ENCODE measurements at regions not wholly inside any gene's neighbourhood (a gene's known extent, or its start where the extent isn't known, plus 50 kb on each side); places are given as distances from the start of the nearest gene placed in this dataset.

DNA sequence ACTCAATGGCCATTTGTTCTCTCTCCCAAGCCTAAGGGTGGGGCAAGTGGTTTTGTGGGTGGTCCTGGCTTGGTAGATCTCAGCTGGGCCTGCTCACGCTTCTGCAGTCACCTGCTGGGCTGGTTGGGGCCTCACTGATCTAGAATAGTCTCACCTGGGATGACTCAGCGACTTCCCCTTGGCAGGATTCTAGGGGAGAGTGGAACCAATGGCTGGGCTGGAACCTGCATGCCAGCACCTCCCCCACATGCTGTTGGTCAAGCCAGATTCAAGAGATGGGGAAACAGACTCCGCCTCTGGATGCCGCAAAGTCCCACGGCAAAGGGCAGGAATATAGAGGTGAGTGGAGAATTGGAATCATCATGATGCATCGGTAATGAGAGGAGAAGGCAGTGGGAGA, 292.9 kb upstream of the NPVF start:
- 91 to 98% methylated on average over 6 of the region's 6 CpGs for WGBS, 2 donors
- TF ChIP-seq, protein P1, sequence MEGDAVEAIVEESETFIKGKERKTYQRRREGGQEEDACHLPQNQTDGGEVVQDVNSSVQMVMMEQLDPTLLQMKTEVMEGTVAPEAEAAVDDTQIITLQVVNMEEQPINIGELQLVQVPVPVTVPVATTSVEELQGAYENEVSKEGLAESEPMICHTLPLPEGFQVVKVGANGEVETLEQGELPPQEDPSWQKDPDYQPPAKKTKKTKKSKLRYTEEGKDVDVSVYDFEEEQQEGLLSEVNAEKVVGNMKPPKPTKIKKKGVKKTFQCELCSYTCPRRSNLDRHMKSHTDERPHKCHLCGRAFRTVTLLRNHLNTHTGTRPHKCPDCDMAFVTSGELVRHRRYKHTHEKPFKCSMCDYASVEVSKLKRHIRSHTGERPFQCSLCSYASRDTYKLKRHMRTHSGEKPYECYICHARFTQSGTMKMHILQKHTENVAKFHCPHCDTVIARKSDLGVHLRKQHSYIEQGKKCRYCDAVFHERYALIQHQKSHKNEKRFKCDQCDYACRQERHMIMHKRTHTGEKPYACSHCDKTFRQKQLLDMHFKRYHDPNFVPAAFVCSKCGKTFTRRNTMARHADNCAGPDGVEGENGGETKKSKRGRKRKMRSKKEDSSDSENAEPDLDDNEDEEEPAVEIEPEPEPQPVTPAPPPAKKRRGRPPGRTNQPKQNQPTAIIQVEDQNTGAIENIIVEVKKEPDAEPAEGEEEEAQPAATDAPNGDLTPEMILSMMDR (IDR thresholded peaks at IDR 0.05), result no peak
- TF ChIP-seq POLR2A (IDR thresholded peaks at IDR 0.05), result no peak
- Histone ChIP-seq H3K4me1 (peaks cover 0 to 5% of the 10 kb centered on the region in 2 donors), H3K9me3 (no peaks in the 10 kb centered on the region), H3K36me3 (no peaks in the 10 kb centered on the region), H3K27me3 (no peaks in the 10 kb centered on the region), H3K27ac (no peak overlapping the region), H3K4me3 (replicated peaks in 1 of 3) (no peak overlapping the region)
- DNase-seq, result peak in 1 of 2 donors; percentile 11
- intact Hi-C loops (cut with DNase I), result no loop called here

DNA sequence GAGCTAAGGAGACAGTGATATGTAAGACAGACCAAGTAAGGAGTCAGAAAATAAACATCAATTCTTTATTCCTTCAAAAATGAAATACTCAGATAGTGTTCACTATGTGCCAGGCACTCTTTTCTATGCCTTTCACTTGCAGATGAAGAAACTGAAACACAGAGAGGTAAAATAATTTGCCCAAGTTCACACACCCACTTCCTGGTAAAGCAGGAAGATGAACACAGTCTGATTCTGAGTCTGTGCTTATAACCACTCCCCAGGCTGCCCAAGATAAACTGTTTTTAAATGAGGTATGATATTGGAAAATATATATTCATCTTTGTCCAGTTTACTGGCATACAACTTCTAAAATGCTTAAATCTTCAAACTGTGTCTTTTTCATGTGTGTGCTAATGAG, 294.4 kb upstream of the NPVF start:
- Histone ChIP-seq H3K9me3 (no peaks in the 10 kb centered on the region), H3K27me3 (no peaks in the 10 kb centered on the region), H3K27ac (no peak overlapping the region), H3K4me1 (peaks cover 0 to 5% of the 10 kb centered on the region in 2 donors), H3K4me3 (replicated peaks in 1 of 3) (no peak overlapping the region), H3K36me3 (no peaks in the 10 kb centered on the region)
- TF ChIP-seq, protein P1 (IDR thresholded peaks at IDR 0.05), result no peak
- no peak for TF ChIP-seq POLR2A (IDR thresholded peaks at IDR 0.05)
- intact Hi-C loops (cut with DNase I), result no loop called here
- no peak for DNase-seq

DNA sequence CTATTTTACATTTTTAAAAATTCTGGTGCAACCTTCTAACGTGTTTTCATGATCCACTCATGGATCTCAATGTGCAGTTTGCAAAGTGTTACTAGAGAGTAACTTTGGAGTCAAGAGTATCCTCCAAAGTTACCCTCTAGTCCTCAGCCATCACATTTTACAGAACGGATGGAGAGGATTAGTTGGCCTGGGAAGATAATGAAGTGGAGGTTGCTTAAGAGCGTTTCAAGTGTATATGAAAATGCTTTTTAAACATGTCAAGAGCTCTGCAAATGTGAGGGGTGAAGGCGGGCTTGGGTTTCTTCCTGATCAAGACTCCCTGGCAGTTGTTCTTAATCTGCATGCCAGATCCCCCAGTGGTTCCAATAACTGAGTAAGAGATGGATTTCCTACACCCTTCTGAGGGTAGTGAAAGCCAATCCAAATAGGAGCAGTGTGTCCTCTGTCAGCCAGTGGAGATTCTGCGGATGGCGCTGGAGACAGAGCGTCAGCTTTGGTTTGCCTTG, 299.4 kb upstream of the NPVF start:
- WGBS, 2 donors, result 70 to 89% methylated on average over 7 of the region's 7 CpGs
- Histone ChIP-seq H3K27ac (no peak overlapping the region), H3K4me3 (replicated peaks in 1 of 3) (no peak overlapping the region), H3K9me3 (no peaks in the 10 kb centered on the region), H3K36me3 (no peaks in the 10 kb centered on the region), H3K4me1 (no peaks in the 10 kb centered on the region), H3K27me3 (no peaks in the 10 kb centered on the region)
- intact Hi-C loops (cut with DNase I), result no loop called here
- TF ChIP-seq, protein P1 (IDR thresholded peaks at IDR 0.05), result no peak
- no peak for TF ChIP-seq POLR2A (IDR thresholded peaks at IDR 0.05)
- DNase-seq, result no peak

DNA sequence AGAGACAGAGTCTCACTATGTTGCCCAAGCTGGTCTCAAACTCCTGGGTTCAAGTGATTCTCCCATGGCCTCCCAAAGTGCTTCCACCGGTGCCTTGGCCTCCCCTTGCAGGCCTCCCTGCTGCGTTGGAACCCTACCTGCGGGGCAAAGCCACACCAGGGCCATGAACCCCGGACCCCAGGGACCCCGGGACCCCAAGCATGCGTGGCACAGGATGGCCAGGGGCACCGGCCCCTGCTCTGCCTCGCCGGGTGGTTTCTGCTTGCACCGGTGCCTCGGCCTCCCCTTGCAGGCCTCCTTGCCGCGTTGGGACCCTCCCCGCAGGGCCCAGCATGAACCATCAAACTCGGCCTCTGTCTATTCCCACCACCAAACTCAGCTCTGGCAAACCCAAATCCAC, 301.0 kb upstream of the NPVF start:
- H3K36me3 ChIP-seq, result no peaks in the 10 kb centered on the region
- WGBS, 2 donors, result 81 to 98% methylated on average over 15 of the region's 15 CpGs
- no peak for DNase-seq
- no peaks in the 10 kb centered on the region for H3K4me1 ChIP-seq
- no peak overlapping the region for H3K4me3 ChIP-seq (replicated peaks in 1 of 3)
- no peaks in the 10 kb centered on the region for H3K27me3 ChIP-seq
- TF ChIP-seq, protein P1 (IDR thresholded peaks at IDR 0.05), result no peak
- TF ChIP-seq POLR2A (IDR thresholded peaks at IDR 0.05), result no peak
- intact Hi-C loops (cut with DNase I), result no loop called here
- no peak overlapping the region for H3K27ac ChIP-seq
- no peaks in the 10 kb centered on the region for H3K9me3 ChIP-seq

DNA sequence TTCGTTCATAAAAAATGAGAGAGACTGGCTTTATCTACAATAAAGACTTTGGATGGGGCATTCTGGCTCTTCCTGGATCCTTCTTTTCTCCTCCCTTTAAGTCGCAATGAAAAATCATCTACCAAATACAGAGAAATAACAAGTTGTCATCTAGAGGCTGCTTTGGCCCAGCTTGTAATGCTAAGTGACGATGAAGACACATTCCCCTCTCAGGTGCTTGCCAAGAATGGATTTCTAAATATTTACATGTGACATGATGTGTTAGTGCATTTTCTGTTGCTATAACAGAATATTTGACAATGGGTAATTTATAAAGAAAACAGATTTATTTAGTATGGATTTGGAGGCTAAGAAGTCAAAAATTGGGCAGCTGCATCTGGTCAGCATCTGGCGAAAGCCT, 308.6 kb upstream of the NPVF start:
- no peak overlapping the region for H3K4me3 ChIP-seq (replicated peaks in 1 of 3)
- no peaks in the 10 kb centered on the region for H3K4me1 ChIP-seq
- no peak overlapping the region for H3K27ac ChIP-seq
- TF ChIP-seq, protein P1 (IDR thresholded peaks at IDR 0.05), result no peak
- no peak for TF ChIP-seq POLR2A (IDR thresholded peaks at IDR 0.05)
- WGBS, 2 donors, result 91 to 92% methylated on average over 4 of the region's 4 CpGs
- intact Hi-C loops (cut with DNase I), result no loop called here
- no peaks in the 10 kb centered on the region for H3K27me3 ChIP-seq
- H3K9me3 ChIP-seq, result no peaks in the 10 kb centered on the region
- no peak for DNase-seq
- no peaks in the 10 kb centered on the region for H3K36me3 ChIP-seq
